SK-N-SH (cell line): ENCODE measurements at regions not wholly inside any gene's neighbourhood (a gene's known extent, or its start where the extent isn't known, plus 50 kb on each side); places are given as distances from the start of the nearest gene placed in this dataset.

Experiments used
- CTCF ChIA-PET: fragments of 300-600, 350-600 bp; formaldehyde crosslinking; extraction: SDS; loops from one replicate; lab custom pipeline; 2021; lab: Yijun Ruan, JAX
- POLR2A ChIA-PET: fragments of 350-600 bp; sonication (Branson Sonifier 250); formaldehyde crosslinking; extraction: SDS; loops from one replicate; lab custom pipeline; 2020; ENCODE audit warnings: antibody characterized with exemption, inconsistent platforms; lab: Yijun Ruan, JAX
- DNase-seq: peaks from one replicate; pipeline ENCODE4 v3.0.0; 2012
- H2AFZ ChIP-seq: fragments of 200-600 bp; sonication (generic); 2 replicates; pipeline ENCODE4 v1.8.1; 2016; ENCODE audit warnings: antibody characterized with exemption, mild to moderate bottlenecking, low read depth
- H3F3A ChIP-seq: fragments of 200-600 bp; sonication (generic); replicated peaks from 2 replicates; pipeline ENCODE3; 2016; ENCODE audit warnings: antibody characterized with exemption, mild to moderate bottlenecking; ENCODE audit not compliant: insufficient read depth
- H3K27ac ChIP-seq, 2 experiments: fragments of 200-500 bp in 1 of 2; fragments of 200-600 bp in 1 of 2; sonication (Bioruptor generic) in 1 of 2; sonication (generic), shearing (Covaris generic) in 1 of 2; 2 replicates each; pipeline versions ENCODE4 v1.5.1 to v1.6.1; 2014 to 2016; ENCODE audit warnings: low read depth in 2 of 2, inconsistent platforms in 1 of 2, low read length in 1 of 2, mild to moderate bottlenecking in 1 of 2, mixed read lengths in 1 of 2
- H3K27me3 ChIP-seq: fragments of 200-600 bp; sonication (generic), shearing (Covaris generic); 2 replicates; pipeline ENCODE4 v1.6.1; 2016; ENCODE audit warnings: mixed run types; ENCODE audit not compliant: insufficient read depth
- H3K36me3 ChIP-seq, 2 experiments: fragments of 200-500 bp in 1 of 2; fragments of 200-600 bp in 1 of 2; sonication (Bioruptor generic) in 1 of 2; sonication (generic) in 1 of 2; replicated peaks in 1 of 2; 2 replicates each; pipeline versions ENCODE3 to v1.5.1; 2014 to 2016; ENCODE audit warnings: low read length in 1 of 2, mild to moderate bottlenecking in 1 of 2; ENCODE audit not compliant: insufficient read depth in 2 of 2, control insufficient read depth in 1 of 2
- H3K4me1 ChIP-seq, 2 experiments: fragments of 200-500 bp in 1 of 2; fragments of 200-600 bp in 1 of 2; sonication (Bioruptor generic) in 1 of 2; sonication (generic), shearing (Covaris generic) in 1 of 2; 2 replicates each; pipeline versions ENCODE4 v1.5.1 to v1.6.1; 2014 to 2016; ENCODE audit warnings: low read depth in 1 of 2, low read length in 1 of 2, mixed run types in 1 of 2; ENCODE audit not compliant: insufficient read depth in 2 of 2, control insufficient read depth in 1 of 2
- H3K4me2 ChIP-seq: fragments of 200-600 bp; sonication (generic), shearing (Covaris generic); 2 replicates; pipeline ENCODE4 v1.6.1; 2017; ENCODE audit warnings: mixed run types
- H3K4me3 ChIP-seq, 2 experiments: fragments of 200-500 bp in 1 of 2; fragments of 200-600 bp in 1 of 2; sonication (Bioruptor generic) in 1 of 2; sonication (generic), shearing (Covaris generic) in 1 of 2; 2 replicates each; pipeline versions ENCODE4 v1.5.1 to v1.8.1; 2014 to 2016; ENCODE audit warnings: low read depth in 2 of 2, inconsistent platforms in 1 of 2, low read length in 1 of 2, mild to moderate bottlenecking in 1 of 2, mixed read lengths in 1 of 2, moderate library complexity in 1 of 2
- H3K79me2 ChIP-seq: fragments of 200-600 bp; sonication (generic); 2 replicates; pipeline ENCODE4 v1.8.1; 2017; ENCODE audit warnings: mild to moderate bottlenecking; ENCODE audit not compliant: insufficient read depth
- H3K9ac ChIP-seq: fragments of 200-600 bp; sonication (generic); 2 replicates; pipeline ENCODE4 v1.6.1; 2017; ENCODE audit warnings: mixed run types
- H3K9me2 ChIP-seq: fragments of 200-600 bp; sonication (generic); 2 replicates; pipeline ENCODE4 v1.6.1; 2017; ENCODE audit warnings: mixed run types
- H3K9me3 ChIP-seq: fragments of 200-600 bp; sonication (generic); 2 replicates; pipeline ENCODE4 v1.6.1; 2017; ENCODE audit warnings: mixed run types, mild to moderate bottlenecking, moderate library complexity
- H4K20me1 ChIP-seq: fragments of 200-600 bp; sonication (generic); 2 replicates; pipeline ENCODE4 v1.6.1; 2017; ENCODE audit warnings: mild to moderate bottlenecking, mixed run types; ENCODE audit not compliant: insufficient read depth
- EP300 ChIP-seq, 2 experiments: IDR thresholded peaks; 2 replicates each; pipeline versions ENCODE4 v1.4.0 to v1.6.1; 2012; ENCODE audit warnings: borderline replicate concordance in 1 of 2, low read depth in 1 of 2, low read length in 1 of 2
- FOSL2 ChIP-seq: IDR thresholded peaks from 2 replicates; pipeline ENCODE4 v1.4.0; 2012; ENCODE audit warnings: low read depth, mild to moderate bottlenecking, moderate library complexity, borderline replicate concordance
- GABPA ChIP-seq: IDR thresholded peaks from 2 replicates; pipeline ENCODE4 v1.4.0; 2012; ENCODE audit warnings: low read depth, mild to moderate bottlenecking
- GATA2 ChIP-seq: sonication (generic); formaldehyde crosslinking; IDR thresholded peaks from 2 replicates; pipeline ENCODE4 v1.5.0; 2020; ENCODE audit warnings: mild to moderate bottlenecking, missing genetic modification reagents
- IRF3 ChIP-seq: fragments of 150-350 bp; IDR thresholded peaks from 2 replicates; pipeline ENCODE4 v1.6.1; 2016; ENCODE audit warnings: mild to moderate bottlenecking, low read depth, low read length
- PBX3 ChIP-seq: IDR thresholded peaks from 2 replicates; pipeline ENCODE4; 2012
- RFX5 ChIP-seq: IDR thresholded peaks from 2 replicates; pipeline ENCODE4 v1.6.1; 2012; ENCODE audit warnings: mild to moderate bottlenecking, improper control_type of control experiment, low read length
- USF2 ChIP-seq: fragments of 150-350 bp; IDR thresholded peaks from 2 replicates; pipeline ENCODE4 v1.6.1; 2017; ENCODE audit warnings: antibody characterized with exemption, low read length, low read depth, borderline replicate concordance
- ZBTB33 ChIP-seq: IDR thresholded peaks from 2 replicates; pipeline ENCODE4 v1.4.0; 2012; ENCODE audit warnings: low read depth, borderline replicate concordance
- WGBS: methylation state at CpG from one replicate; pipeline ENCODE4 v1.1.6; 2017; ENCODE audit warnings: low lambda C conversion rate; 5-methylcytosine and 5-hydroxymethylcytosine counted together

- no peak for DNase-seq
- Histone ChIP-seq H3K27ac (peak overlapping the region in 1 of 2 experiments; percentile 39; a peak in 2 of 4 replicates), H3K4me2 (peak overlapping the region; percentile 4; the same call in 1 of the 2 replicates), H3K9me3 (no peaks in the 10 kb centered on the region), H3K4me3 (no peak overlapping the region), H3F3A (no peaks in the 10 kb centered on the region), H3K9me2 (no peaks in the 10 kb centered on the region), H3K79me2 (no peaks in the 10 kb centered on the region), H3K9ac (no peak overlapping the region), H3K27me3 (no peaks in the 10 kb centered on the region), H3K36me3 (no peaks in the 10 kb centered on the region), H2AFZ (no peak overlapping the region), H3K4me1 (peaks cover 11 to 22% of the 10 kb centered on the region in 2 experiments; a peak in 3 of 4 replicates), H4K20me1 (no peaks in the 10 kb centered on the region)
- POLR2A ChIA-PET: no interaction called here
- TF ChIP-seq GATA2 (CRISPR knock-in tag) (no peak), GABPA (no peak), USF2 (no peak), EP300 (IDR thresholded peaks at IDR 0.05; ENCODE audit: borderline replicate concordance in 1 of 2, low read depth in 1 of 2, low read length in 1 of 2) (0 out of 4 replicates have a peak, but pooled peaks of 1 of the 2 experiments have one; percentile 12), PBX3 (peak; percentile 51), ZBTB33 (no peak)
- CTCF ChIA-PET: interaction anchor here (1.9 to 2.8 kb wide), 2 partner anchors 16 to 58 kb away, joined by 8 read pairs; no protein-coding TSS in a partner anchor
- WGBS: 35% methylated on average over 1 of the region's 1 CpG
Measured at GRCh38 chr7:91550931-91551330, 286.7 kb downstream of the FZD1 start.

GRCh38 chr7:91551377-91552175, 287.3 kb downstream of the FZD1 start:
- 25% methylated on average over 5 of the region's 5 CpGs for WGBS

More at GRCh38 chr7:91551377-91552175, 287.3 kb downstream of the FZD1 start:
- ChIA-PET POLR2A (no interaction called here), CTCF (interaction anchor here (0.7 to 2.8 kb wide), 5 partner anchors 11 to 233 kb away, joined by 3 to 8 read pairs (median 3); no protein-coding TSS in a partner anchor)
- no peak for DNase-seq
- Histone ChIP-seq H3K36me3 (no peaks in the 10 kb centered on the region), H3F3A (peaks cover under 1% of the 10 kb centered on the region), H3K79me2 (no peaks in the 10 kb centered on the region), H2AFZ (peak overlapping the region; percentile 62), H3K4me2 (peak overlapping the region; percentile 4; the same call in 1 of the 2 replicates)
- no peak for TF ChIP-seq RFX5
- TF ChIP-seq IRF3: no peak
- TF ChIP-seq FOSL2: 0 out of 2 replicates have a peak, but pooled peaks have one; percentile 12
- TF ChIP-seq, all 33 proteins: peak for 1
- no peaks in the 10 kb centered on the region for H3K27me3 ChIP-seq
- H3K27ac ChIP-seq: peak overlapping the region; percentile 16 to 39; a peak in 3 of 4 replicates
- H3K9me2 ChIP-seq: no peaks in the 10 kb centered on the region
- no peak overlapping the region for H3K9ac ChIP-seq
- no peaks in the 10 kb centered on the region for H4K20me1 ChIP-seq
- H3K4me3 ChIP-seq: no peak overlapping the region
- H3K4me1 ChIP-seq: peaks cover 11 to 22% of the 10 kb centered on the region in 2 experiments; a peak in 3 of 4 replicates
- no peaks in the 10 kb centered on the region for H3K9me3 ChIP-seq
